WTC11 (cell line): ENCODE measurements at regions not wholly inside any gene's neighbourhood (a gene's known extent, or its start where the extent isn't known, plus 50 kb on each side); places are given as distances from the start of the nearest gene placed in this dataset.

ENCODE experiments used
- CREB1 ChIP-seq: sonication (generic); formaldehyde crosslinking; IDR thresholded peaks from 2 replicates; pipeline ENCODE4 v1.8.0; 2023; ENCODE audit warnings: mild to moderate bottlenecking, missing genetic modification reagents
- CREM ChIP-seq: sonication (generic); formaldehyde crosslinking; IDR thresholded peaks from 2 replicates; pipeline ENCODE4 v1.8.1; 2022; ENCODE audit warnings: mild to moderate bottlenecking, missing genetic modification reagents, moderate library complexity
- ELF4 ChIP-seq: sonication (generic); formaldehyde crosslinking; IDR thresholded peaks from 2 replicates; pipeline ENCODE4 v1.8.1; 2022; ENCODE audit warnings: low read depth, mild to moderate bottlenecking, moderate library complexity, missing genetic modification reagents
- MYBL2 ChIP-seq: sonication (generic); formaldehyde crosslinking; IDR thresholded peaks from 2 replicates; pipeline ENCODE4 v1.8.1; 2023; ENCODE audit warnings: mild to moderate bottlenecking, moderate library complexity, missing genetic modification reagents
- NFE2L1 ChIP-seq: sonication (generic); formaldehyde crosslinking; IDR thresholded peaks from 2 replicates; pipeline ENCODE4 v1.8.1; 2023; ENCODE audit warnings: missing genetic modification reagents
- SP1 ChIP-seq: sonication (generic); formaldehyde crosslinking; conservative IDR thresholded peaks from 2 replicates; pipeline ENCODE4 v1.8.1; 2022; ENCODE audit warnings: missing genetic modification reagents
- TEAD4 ChIP-seq: sonication (generic); formaldehyde crosslinking; IDR thresholded peaks from 2 replicates; pipeline ENCODE4 v1.8.0; 2022; ENCODE audit warnings: mild to moderate bottlenecking, missing genetic modification reagents
- ZNF317 ChIP-seq: sonication (generic); formaldehyde crosslinking; IDR thresholded peaks from 2 replicates; pipeline ENCODE4 v1.8.1; 2023; ENCODE audit warnings: low read depth, mild to moderate bottlenecking, moderate library complexity, missing genetic modification reagents, borderline replicate concordance
- ZNF423 ChIP-seq: fragments of 250-450 bp; sonication (Bioruptor Pico); IDR thresholded peaks from 2 replicates; pipeline ENCODE4 v2.1.2; 2022; ENCODE audit warnings: mild to moderate bottlenecking, moderate library complexity
- TF ChIP-seq, protein P1 (sequence below): fragments of 200-600 bp; IDR thresholded peaks from 2 replicates; pipeline ENCODE4 v1.8.0; 2022; ENCODE audit warnings: antibody characterized with exemption
- TF ChIP-seq, protein P2 (sequence below): sonication (generic); formaldehyde crosslinking; IDR thresholded peaks from 2 replicates; pipeline ENCODE4 v1.8.1; 2023; ENCODE audit warnings: mild to moderate bottlenecking, missing genetic modification reagents, moderate library complexity
- TF ChIP-seq, protein P3 (sequence below): sonication (generic); formaldehyde crosslinking; conservative IDR thresholded peaks from 2 replicates; pipeline ENCODE4 v1.8.1; 2023; ENCODE audit warnings: mild to moderate bottlenecking, low read depth, missing genetic modification reagents, moderate library complexity
- TF ChIP-seq, protein P4 (sequence below): sonication (generic); formaldehyde crosslinking; conservative IDR thresholded peaks from 2 replicates; pipeline ENCODE4 v1.8.1; 2022; ENCODE audit warnings: mild to moderate bottlenecking, missing genetic modification reagents
- TF ChIP-seq, protein P5 (sequence below): sonication (generic); formaldehyde crosslinking; IDR thresholded peaks from 2 replicates; pipeline ENCODE4 v1.8.0; 2022; ENCODE audit warnings: missing genetic modification reagents

DNA sequence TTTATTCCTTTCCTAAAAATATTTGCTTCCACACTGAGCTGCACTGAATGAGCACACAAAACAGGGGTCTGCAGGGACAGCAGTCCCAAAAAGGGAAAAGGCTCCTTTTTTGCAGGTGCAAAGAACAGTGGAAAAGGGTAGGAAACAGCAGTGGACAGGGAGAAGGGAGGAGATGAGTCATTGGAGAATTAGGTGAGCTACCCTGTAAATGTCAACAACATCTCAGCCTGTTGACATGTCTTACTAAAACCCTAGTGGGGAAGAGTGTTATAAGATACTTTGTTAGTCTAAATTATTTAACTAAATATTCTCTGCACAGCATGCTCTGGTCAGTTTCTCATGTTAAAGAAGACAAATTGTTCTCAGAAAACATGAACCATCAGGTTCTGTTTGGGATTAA, 151.5 kb upstream of the FBXL4 start:
- no peak for TF ChIP-seq SP1
- TF ChIP-seq ZNF423 = no peak
- TF ChIP-seq, protein P1, sequence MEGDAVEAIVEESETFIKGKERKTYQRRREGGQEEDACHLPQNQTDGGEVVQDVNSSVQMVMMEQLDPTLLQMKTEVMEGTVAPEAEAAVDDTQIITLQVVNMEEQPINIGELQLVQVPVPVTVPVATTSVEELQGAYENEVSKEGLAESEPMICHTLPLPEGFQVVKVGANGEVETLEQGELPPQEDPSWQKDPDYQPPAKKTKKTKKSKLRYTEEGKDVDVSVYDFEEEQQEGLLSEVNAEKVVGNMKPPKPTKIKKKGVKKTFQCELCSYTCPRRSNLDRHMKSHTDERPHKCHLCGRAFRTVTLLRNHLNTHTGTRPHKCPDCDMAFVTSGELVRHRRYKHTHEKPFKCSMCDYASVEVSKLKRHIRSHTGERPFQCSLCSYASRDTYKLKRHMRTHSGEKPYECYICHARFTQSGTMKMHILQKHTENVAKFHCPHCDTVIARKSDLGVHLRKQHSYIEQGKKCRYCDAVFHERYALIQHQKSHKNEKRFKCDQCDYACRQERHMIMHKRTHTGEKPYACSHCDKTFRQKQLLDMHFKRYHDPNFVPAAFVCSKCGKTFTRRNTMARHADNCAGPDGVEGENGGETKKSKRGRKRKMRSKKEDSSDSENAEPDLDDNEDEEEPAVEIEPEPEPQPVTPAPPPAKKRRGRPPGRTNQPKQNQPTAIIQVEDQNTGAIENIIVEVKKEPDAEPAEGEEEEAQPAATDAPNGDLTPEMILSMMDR = no peak
- TF ChIP-seq, protein P2, sequence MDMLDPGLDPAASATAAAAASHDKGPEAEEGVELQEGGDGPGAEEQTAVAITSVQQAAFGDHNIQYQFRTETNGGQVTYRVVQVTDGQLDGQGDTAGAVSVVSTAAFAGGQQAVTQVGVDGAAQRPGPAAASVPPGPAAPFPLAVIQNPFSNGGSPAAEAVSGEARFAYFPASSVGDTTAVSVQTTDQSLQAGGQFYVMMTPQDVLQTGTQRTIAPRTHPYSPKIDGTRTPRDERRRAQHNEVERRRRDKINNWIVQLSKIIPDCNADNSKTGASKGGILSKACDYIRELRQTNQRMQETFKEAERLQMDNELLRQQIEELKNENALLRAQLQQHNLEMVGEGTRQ (CRISPR knock-in tag) = no peak
- no peak for TF ChIP-seq NFE2L1 (CRISPR knock-in tag)
- TF ChIP-seq ELF4 (CRISPR knock-in tag) = no peak
- TF ChIP-seq, protein P3, sequence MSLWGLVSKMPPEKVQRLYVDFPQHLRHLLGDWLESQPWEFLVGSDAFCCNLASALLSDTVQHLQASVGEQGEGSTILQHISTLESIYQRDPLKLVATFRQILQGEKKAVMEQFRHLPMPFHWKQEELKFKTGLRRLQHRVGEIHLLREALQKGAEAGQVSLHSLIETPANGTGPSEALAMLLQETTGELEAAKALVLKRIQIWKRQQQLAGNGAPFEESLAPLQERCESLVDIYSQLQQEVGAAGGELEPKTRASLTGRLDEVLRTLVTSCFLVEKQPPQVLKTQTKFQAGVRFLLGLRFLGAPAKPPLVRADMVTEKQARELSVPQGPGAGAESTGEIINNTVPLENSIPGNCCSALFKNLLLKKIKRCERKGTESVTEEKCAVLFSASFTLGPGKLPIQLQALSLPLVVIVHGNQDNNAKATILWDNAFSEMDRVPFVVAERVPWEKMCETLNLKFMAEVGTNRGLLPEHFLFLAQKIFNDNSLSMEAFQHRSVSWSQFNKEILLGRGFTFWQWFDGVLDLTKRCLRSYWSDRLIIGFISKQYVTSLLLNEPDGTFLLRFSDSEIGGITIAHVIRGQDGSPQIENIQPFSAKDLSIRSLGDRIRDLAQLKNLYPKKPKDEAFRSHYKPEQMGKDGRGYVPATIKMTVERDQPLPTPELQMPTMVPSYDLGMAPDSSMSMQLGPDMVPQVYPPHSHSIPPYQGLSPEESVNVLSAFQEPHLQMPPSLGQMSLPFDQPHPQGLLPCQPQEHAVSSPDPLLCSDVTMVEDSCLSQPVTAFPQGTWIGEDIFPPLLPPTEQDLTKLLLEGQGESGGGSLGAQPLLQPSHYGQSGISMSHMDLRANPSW (CRISPR knock-in tag) = no peak
- TF ChIP-seq, protein P4, sequence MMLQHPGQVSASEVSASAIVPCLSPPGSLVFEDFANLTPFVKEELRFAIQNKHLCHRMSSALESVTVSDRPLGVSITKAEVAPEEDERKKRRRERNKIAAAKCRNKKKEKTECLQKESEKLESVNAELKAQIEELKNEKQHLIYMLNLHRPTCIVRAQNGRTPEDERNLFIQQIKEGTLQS (CRISPR knock-in tag) = no peak
- TF ChIP-seq ZNF317 = no peak
- no peak for TF ChIP-seq CREM
- no peak for TF ChIP-seq MYBL2
- TF ChIP-seq TEAD4 (CRISPR knock-in tag) = no peak
- TF ChIP-seq CREB1 = no peak
- TF ChIP-seq, protein P5, sequence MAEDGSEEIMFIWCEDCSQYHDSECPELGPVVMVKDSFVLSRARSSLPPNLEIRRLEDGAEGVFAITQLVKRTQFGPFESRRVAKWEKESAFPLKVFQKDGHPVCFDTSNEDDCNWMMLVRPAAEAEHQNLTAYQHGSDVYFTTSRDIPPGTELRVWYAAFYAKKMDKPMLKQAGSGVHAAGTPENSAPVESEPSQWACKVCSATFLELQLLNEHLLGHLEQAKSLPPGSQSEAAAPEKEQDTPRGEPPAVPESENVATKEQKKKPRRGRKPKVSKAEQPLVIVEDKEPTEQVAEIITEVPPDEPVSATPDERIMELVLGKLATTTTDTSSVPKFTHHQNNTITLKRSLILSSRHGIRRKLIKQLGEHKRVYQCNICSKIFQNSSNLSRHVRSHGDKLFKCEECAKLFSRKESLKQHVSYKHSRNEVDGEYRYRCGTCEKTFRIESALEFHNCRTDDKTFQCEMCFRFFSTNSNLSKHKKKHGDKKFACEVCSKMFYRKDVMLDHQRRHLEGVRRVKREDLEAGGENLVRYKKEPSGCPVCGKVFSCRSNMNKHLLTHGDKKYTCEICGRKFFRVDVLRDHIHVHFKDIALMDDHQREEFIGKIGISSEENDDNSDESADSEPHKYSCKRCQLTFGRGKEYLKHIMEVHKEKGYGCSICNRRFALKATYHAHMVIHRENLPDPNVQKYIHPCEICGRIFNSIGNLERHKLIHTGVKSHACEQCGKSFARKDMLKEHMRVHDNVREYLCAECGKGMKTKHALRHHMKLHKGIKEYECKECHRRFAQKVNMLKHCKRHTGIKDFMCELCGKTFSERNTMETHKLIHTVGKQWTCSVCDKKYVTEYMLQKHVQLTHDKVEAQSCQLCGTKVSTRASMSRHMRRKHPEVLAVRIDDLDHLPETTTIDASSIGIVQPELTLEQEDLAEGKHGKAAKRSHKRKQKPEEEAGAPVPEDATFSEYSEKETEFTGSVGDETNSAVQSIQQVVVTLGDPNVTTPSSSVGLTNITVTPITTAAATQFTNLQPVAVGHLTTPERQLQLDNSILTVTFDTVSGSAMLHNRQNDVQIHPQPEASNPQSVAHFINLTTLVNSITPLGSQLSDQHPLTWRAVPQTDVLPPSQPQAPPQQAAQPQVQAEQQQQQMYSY (CRISPR knock-in tag) = no peak
